WTC11 (cell line): ENCODE measurements at regions not wholly inside any gene's neighbourhood (a gene's known extent, or its start where the extent isn't known, plus 50 kb on each side); places are given as distances from the start of the nearest gene placed in this dataset.

Source experiments
- NFE2L1 ChIP-seq: sonication (generic); formaldehyde crosslinking; IDR thresholded peaks from 2 replicates; pipeline ENCODE4 v1.8.1; 2023; ENCODE audit warnings: missing genetic modification reagents
- NFYB ChIP-seq: sonication (generic); formaldehyde crosslinking; conservative IDR thresholded peaks from 2 replicates; pipeline ENCODE4 v1.8.0; 2022; ENCODE audit warnings: low read depth, missing genetic modification reagents
- ZBTB21 ChIP-seq: sonication (generic); formaldehyde crosslinking; IDR thresholded peaks from 2 replicates; pipeline ENCODE4 v1.8.1; 2023; ENCODE audit warnings: mild to moderate bottlenecking, missing genetic modification reagents, borderline replicate concordance
- ZNF138 ChIP-seq: sonication (generic); formaldehyde crosslinking; conservative IDR thresholded peaks from 2 replicates; pipeline ENCODE4 v1.8.1; 2022; ENCODE audit warnings: mild to moderate bottlenecking, moderate library complexity, missing genetic modification reagents
- ZNF232 ChIP-seq: sonication (generic); formaldehyde crosslinking; IDR thresholded peaks from 2 replicates; pipeline ENCODE4 v1.8.0; 2022; ENCODE audit warnings: mild to moderate bottlenecking, missing genetic modification reagents
- ZNF423 ChIP-seq: fragments of 250-450 bp; sonication (Bioruptor Pico); IDR thresholded peaks from 2 replicates; pipeline ENCODE4 v2.1.2; 2022; ENCODE audit warnings: mild to moderate bottlenecking, moderate library complexity
- TF ChIP-seq, protein P1 (sequence below): sonication (generic); formaldehyde crosslinking; IDR thresholded peaks from 2 replicates; pipeline ENCODE4 v1.8.1; 2023; ENCODE audit warnings: mild to moderate bottlenecking, missing genetic modification reagents
- TF ChIP-seq, protein P2 (sequence below): sonication (generic); formaldehyde crosslinking; IDR thresholded peaks from 2 replicates; pipeline ENCODE4 v1.8.1; 2023; ENCODE audit warnings: mild to moderate bottlenecking, missing genetic modification reagents
- TF ChIP-seq, protein P3 (sequence below): fragments of 200-600 bp; IDR thresholded peaks from 2 replicates; pipeline ENCODE4 v1.8.0; 2022; ENCODE audit warnings: antibody characterized with exemption
- TF ChIP-seq, protein P4 (sequence below): sonication (generic); formaldehyde crosslinking; IDR thresholded peaks from 2 replicates; pipeline ENCODE4 v1.8.0; 2022; ENCODE audit warnings: mild to moderate bottlenecking, missing genetic modification reagents

DNA sequence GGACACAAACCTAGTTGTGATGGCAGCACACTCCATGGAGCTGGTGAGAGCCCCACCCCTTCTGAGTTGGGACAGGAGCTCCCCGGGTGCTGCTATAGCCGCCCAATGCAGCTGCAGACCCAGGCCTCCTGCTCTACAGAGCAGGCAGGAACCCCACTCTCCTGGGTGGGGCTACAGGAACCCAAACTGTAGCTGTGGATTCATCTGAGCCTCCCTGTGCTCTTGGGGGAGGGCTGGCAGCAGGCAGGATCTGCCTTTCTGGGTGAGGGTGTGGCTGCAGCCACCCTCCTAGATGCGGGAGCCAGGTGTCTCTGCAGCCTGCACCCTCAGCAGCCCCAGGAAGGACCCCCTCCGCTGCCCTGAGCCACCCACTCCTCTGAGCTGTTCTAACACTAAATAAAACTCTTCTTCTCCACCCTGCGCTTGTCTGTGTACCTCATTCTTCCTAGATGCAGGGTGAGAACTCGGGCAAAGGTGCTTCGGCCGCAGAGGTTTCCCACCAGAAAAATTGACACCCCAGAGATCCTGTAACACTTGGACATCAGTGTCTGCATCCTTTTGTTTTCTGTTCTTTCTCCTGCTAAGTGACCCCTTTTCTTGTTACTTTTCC, 55.2 kb upstream of the KIF13A start:
- TF ChIP-seq ZNF423 (no peak), ZBTB21 (CRISPR knock-in tag) (no peak), ZNF232 (CRISPR knock-in tag) (no peak), NFE2L1 (no peak), ZNF138 (CRISPR knock-in tag) (no peak), NFYB (CRISPR knock-in tag) (no peak)
- TF ChIP-seq, protein P1, sequence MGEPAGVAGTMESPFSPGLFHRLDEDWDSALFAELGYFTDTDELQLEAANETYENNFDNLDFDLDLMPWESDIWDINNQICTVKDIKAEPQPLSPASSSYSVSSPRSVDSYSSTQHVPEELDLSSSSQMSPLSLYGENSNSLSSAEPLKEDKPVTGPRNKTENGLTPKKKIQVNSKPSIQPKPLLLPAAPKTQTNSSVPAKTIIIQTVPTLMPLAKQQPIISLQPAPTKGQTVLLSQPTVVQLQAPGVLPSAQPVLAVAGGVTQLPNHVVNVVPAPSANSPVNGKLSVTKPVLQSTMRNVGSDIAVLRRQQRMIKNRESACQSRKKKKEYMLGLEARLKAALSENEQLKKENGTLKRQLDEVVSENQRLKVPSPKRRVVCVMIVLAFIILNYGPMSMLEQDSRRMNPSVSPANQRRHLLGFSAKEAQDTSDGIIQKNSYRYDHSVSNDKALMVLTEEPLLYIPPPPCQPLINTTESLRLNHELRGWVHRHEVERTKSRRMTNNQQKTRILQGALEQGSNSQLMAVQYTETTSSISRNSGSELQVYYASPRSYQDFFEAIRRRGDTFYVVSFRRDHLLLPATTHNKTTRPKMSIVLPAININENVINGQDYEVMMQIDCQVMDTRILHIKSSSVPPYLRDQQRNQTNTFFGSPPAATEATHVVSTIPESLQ = no peak
- TF ChIP-seq, protein P2, sequence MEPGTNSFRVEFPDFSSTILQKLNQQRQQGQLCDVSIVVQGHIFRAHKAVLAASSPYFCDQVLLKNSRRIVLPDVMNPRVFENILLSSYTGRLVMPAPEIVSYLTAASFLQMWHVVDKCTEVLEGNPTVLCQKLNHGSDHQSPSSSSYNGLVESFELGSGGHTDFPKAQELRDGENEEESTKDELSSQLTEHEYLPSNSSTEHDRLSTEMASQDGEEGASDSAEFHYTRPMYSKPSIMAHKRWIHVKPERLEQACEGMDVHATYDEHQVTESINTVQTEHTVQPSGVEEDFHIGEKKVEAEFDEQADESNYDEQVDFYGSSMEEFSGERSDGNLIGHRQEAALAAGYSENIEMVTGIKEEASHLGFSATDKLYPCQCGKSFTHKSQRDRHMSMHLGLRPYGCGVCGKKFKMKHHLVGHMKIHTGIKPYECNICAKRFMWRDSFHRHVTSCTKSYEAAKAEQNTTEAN (CRISPR knock-in tag) = no peak
- TF ChIP-seq, protein P3, sequence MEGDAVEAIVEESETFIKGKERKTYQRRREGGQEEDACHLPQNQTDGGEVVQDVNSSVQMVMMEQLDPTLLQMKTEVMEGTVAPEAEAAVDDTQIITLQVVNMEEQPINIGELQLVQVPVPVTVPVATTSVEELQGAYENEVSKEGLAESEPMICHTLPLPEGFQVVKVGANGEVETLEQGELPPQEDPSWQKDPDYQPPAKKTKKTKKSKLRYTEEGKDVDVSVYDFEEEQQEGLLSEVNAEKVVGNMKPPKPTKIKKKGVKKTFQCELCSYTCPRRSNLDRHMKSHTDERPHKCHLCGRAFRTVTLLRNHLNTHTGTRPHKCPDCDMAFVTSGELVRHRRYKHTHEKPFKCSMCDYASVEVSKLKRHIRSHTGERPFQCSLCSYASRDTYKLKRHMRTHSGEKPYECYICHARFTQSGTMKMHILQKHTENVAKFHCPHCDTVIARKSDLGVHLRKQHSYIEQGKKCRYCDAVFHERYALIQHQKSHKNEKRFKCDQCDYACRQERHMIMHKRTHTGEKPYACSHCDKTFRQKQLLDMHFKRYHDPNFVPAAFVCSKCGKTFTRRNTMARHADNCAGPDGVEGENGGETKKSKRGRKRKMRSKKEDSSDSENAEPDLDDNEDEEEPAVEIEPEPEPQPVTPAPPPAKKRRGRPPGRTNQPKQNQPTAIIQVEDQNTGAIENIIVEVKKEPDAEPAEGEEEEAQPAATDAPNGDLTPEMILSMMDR = no peak
- TF ChIP-seq, protein P4, sequence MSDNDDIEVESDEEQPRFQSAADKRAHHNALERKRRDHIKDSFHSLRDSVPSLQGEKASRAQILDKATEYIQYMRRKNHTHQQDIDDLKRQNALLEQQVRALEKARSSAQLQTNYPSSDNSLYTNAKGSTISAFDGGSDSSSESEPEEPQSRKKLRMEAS (CRISPR knock-in tag) = no peak
